Liver (tissue), 3 donors: ENCODE measurements at regions not wholly inside any gene's neighbourhood (a gene's known extent, or its start where the extent isn't known, plus 50 kb on each side); places are given as distances from the start of the nearest gene placed in this dataset.

ENCODE experiments used
- CTCF ChIP-seq: fragments of 150-350 bp; IDR thresholded peaks from 2 replicates; pipeline ENCODE4 v1.5.1; 2017; ENCODE audit warnings: improper control_type of control experiment, low read depth, low read length; ENCODE audit not compliant: missing input control
- EGR1 ChIP-seq, 2 donors: IDR thresholded peaks; 2 replicates each; pipeline ENCODE4 v1.6.1; 2016 to 2018; ENCODE audit warnings: antibody characterized with exemption in 2 of 2, low read depth in 2 of 2
- FOXA1 ChIP-seq: IDR thresholded peaks from 2 replicates; pipeline ENCODE4 v1.6.1; 2016; ENCODE audit warnings: antibody characterized with exemption
- GABPA ChIP-seq, 2 donors: IDR thresholded peaks in 1 of 2; conservative IDR thresholded peaks in 1 of 2; 2 replicates each; pipeline ENCODE4 v1.6.1; 2016; ENCODE audit warnings: antibody characterized with exemption in 2 of 2, mild to moderate bottlenecking in 1 of 2, moderate library complexity in 1 of 2
- HNF4G ChIP-seq: IDR thresholded peaks from 2 replicates; pipeline ENCODE4 v1.6.1; 2016; ENCODE audit warnings: antibody characterized with exemption
- JUND ChIP-seq, 2 donors: IDR thresholded peaks; 2 replicates each; pipeline ENCODE4 v1.6.1; 2016; ENCODE audit warnings: antibody characterized with exemption in 2 of 2
- MAX ChIP-seq: IDR thresholded peaks from 2 replicates; pipeline ENCODE4 v1.6.1; 2016; ENCODE audit warnings: antibody characterized with exemption
- RAD21 ChIP-seq, 2 donors: IDR thresholded peaks; 2 replicates each; pipeline ENCODE4 v1.6.1; 2016; ENCODE audit warnings: antibody characterized with exemption in 2 of 2, mild to moderate bottlenecking in 2 of 2
- REST ChIP-seq: IDR thresholded peaks from 2 replicates; pipeline ENCODE4 v1.6.1; 2016; ENCODE audit warnings: antibody characterized with exemption, mild to moderate bottlenecking
- RXRA ChIP-seq, 2 donors: IDR thresholded peaks; 2 replicates each; pipeline ENCODE4 v1.6.1; 2017 to 2018; ENCODE audit warnings: antibody characterized with exemption in 2 of 2, mild to moderate bottlenecking in 1 of 2
- SP1 ChIP-seq: IDR thresholded peaks from 2 replicates; pipeline ENCODE4 v1.6.1; 2018; ENCODE audit warnings: antibody characterized with exemption, mild to moderate bottlenecking
- TAF1 ChIP-seq: conservative IDR thresholded peaks from 2 replicates; pipeline ENCODE4 v1.6.1; 2016; ENCODE audit warnings: antibody characterized with exemption, mild to moderate bottlenecking
- YY1 ChIP-seq: IDR thresholded peaks from 2 replicates; pipeline ENCODE4 v1.6.1; 2016; ENCODE audit warnings: antibody characterized with exemption, mild to moderate bottlenecking
- ZBTB33 ChIP-seq: IDR thresholded peaks from 2 replicates; pipeline ENCODE4 v1.6.1; 2016; ENCODE audit warnings: antibody characterized with exemption
- donor health status: healthy.
- donor health status: healthy.

- TF ChIP-seq CTCF (no peak), GABPA (IDR thresholded peaks at IDR 0.05 in 1 of 2, conservative IDR thresholded peaks at IDR 0.05 in 1 of 2) (no peak), REST (no peak), YY1 (no peak), RAD21 (IDR thresholded peaks at IDR 0.05) (no peak), FOXA1 (no peak), JUND (IDR thresholded peaks at IDR 0.05) (no peak), MAX (no peak), TAF1 (no peak), ZBTB33 (no peak), RXRA (IDR thresholded peaks at IDR 0.05) (no peak), EGR1 (IDR thresholded peaks at IDR 0.05; ENCODE audit: low read depth in 2 of 2) (no peak), SP1 (no peak), HNF4G (no peak)
Observed at GRCh38 chr2:172334988-172335387, 92.4 kb upstream of the ITGA6 start.
